ENCODE measurements at regions not wholly inside any gene's neighbourhood (a gene's known extent, or its start where the extent isn't known, plus 50 kb on each side); places are given as distances from the start of the nearest gene placed in this dataset.
A peak's percentile ranks its signal among the peaks of the same experiment; 100 is the strongest.

DNA sequence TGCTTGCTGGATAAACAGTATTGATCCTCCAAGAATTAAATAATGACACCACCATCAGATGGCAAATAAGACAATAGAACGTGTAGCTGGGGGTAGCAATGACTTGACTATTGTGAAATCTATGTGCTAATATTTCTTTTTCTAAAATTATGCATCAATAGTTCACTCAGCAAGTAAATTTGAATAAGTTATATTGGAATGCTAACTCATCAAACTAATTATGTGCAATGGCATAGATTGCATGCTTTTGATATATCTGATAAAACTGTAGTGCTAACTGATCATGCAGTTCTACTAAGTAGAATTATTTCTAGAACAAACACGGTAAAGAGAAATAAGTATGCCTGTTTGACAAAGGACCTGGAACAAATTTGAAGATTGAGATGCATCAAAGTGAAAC, 474.4 kb downstream of the NOVA1 start:
- no peak for DNase-seq

DNA sequence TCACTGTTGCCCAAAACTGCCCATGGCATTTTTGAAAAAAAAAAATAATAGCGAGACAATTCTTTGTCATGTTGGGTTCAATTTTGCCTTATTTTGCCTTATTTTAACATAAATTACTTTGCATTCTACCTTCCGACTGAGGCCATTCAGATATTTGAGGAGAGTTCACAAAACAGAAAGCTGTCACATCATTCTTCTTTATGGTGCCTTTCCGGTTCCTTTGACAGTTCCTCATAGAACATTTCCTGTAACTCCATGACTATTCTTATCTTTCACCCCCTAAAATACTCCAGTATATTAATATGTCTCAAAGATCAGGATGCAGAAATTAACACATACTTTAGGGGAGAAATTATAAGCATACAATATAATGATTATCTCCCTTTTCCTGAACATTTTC, 476.7 kb downstream of the NOVA1 start:
- DNase-seq = no peak

DNA sequence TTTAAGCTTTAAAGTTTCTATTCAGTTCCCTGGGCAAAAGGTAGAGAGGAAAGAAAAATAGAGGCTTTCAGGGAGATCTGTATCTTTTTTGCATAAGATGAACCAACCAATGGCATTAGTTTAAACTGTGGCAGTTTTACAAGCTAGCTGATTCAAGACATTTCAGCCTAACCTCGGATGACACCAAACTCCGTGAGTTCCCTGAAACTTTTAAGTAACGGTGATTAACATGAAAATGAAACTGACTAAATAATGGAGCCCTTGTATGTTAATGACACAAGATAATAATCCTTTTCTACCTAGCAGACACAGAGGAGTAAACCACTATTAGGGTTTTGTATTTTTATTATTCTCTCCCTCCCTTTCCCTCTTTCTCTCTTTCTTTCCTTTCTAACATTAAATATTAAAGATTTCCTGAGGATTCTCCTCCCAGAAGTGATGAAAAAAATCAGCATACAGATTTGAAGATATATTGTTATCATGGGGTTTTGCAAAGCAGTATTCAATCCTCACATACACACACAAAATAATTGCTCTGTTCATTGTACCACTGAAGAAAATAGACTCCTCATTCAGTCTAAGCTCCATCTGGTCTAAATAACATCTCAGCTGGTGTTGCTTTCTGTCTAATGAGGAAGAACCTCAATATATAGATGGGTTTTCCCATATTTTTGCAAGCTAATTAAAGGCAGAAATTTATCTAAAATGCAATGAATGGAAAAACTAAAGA, 483.8 kb downstream of the NOVA1 start:
- DNase-seq = peak; percentile 73

DNA sequence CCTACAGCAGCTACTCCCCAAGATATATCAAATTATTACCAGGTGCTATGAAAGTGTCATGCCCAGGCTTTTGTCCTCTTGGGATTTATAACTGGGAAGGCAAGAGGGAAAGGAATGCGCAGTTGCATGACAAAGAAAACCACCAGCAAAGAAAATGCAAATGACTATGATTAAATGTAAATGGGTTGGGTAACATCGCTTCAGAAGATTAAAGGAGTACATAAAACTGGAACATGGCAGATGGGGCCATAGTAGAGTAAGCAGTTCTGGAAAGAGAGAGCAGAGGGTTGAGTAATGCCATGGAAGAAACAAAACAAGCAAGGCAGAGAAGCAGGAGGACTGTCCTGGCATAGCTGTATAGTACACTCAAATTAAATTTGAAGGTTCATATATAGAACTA, 493.1 kb downstream of the NOVA1 start:
- DNase-seq = no peak

- DNase-seq = no peak
Measured at GRCh38 chr14:26097852-26098251, 500.0 kb downstream of the NOVA1 start.

DNA sequence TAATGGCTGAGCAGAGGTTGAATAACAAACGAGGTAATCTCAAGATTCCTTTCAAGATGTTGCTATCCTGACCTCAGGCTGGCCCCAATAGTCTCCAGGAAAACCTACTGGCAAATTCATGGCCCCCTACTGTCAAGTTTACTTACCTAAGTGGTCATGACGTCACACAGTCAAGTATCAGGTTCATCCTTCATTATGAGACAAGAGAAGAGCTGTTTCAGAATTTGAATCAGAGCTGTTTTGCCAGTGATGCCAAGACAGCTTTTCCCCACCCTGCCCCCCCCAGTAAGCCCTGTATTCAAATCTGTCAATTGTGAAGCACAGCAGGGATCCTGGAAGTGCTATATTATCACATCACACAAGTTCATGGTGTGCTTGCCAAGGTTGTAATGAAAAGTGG, 509.6 kb downstream of the NOVA1 start:
- no peak for DNase-seq

DNA sequence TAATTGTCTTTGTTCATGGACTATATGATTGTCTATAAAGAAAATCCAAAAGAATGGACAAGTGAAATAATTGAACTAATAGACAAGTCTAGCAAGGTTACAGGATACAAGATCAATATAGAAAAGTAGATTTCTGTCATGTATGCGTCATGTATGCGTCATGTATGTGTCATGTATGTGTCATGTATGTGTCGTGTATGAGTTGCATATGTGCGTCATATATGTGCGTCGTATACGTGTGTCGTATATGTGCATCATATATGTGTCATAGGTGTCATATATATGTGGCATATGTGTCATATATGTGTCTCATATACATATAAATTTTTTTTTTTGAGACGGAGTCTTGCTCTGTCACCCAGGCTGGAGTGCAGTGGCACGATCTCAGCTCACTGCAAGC, 516.8 kb downstream of the NOVA1 start:
- DNase-seq = no peak

- DNase-seq = no peak
Measured at GRCh38 chr14:26078561-26078960, 519.3 kb downstream of the NOVA1 start.

GRCh38 chr14:26074892-26075291, 522.9 kb downstream of the NOVA1 start:
- DNase-seq = no peak

- no peak for DNase-seq
Measured at GRCh38 chr14:26070443-26070842, 527.4 kb downstream of the NOVA1 start.

DNA sequence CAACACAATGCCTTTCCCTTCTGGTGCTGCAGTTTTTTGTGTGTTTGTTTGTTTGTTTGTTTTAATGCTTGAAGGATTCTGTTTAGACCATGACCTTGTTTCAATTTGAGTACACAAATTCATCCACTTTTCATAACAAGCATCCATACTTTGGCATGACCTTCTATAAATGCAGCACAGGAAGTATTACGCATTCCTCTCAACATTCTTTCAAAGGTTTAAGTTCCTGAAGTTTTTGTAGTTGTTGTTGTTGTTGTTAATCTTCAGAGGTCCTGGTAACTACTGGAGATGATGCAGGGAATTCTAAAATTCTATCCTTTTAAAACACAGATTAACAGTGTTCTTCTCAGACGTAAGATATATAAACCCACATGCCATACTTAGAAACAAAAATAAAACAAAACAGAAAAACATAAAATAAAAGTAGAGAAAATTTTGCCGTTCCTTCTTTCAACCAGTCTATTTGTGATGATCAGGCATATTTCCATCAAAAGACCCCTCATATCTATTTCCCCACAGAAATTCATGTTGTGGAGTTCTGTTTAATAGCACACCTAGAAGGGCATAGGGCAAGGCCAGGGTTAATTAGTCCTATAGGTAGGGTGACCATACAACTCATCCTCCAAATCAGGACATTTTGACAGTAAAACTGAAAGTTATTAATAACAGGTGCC, 529.9 kb downstream of the NOVA1 start:
- DNase-seq = no peak

DNA sequence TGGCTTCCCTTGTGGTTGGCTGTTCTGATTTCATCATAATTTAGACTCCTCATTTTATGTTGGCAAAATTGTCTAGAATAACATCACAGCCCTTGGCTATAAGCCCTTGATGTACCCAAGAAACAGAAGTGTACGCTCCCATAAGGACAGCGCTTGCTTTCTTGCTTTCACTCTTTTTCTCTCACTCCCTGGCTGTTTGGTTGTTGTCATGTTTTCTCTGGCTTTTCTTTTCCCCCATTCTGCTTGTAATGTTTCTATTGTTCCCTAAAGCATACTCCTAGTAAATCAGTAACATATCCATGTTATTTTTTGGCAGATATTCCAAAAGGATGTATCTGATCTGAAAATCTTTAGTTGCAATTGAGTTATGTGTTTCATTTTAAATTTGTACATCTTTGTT, 530.5 kb downstream of the NOVA1 start:
- no peak for DNase-seq

GRCh38 chr14:26056036-26056616, 541.7 kb downstream of the NOVA1 start:
- DNase-seq = no peak

GRCh38 chr14:26032348-26032747, 565.5 kb downstream of the NOVA1 start:
- DNase-seq = no peak

GRCh38 chr14:26026384-26026783, 571.4 kb downstream of the NOVA1 start:
- no peak for DNase-seq

GRCh38 chr14:26023967-26024366, 573.9 kb downstream of the NOVA1 start:
- no peak for DNase-seq

GRCh38 chr14:26021759-26022158, 576.1 kb downstream of the NOVA1 start:
- DNase-seq = no peak

DNA sequence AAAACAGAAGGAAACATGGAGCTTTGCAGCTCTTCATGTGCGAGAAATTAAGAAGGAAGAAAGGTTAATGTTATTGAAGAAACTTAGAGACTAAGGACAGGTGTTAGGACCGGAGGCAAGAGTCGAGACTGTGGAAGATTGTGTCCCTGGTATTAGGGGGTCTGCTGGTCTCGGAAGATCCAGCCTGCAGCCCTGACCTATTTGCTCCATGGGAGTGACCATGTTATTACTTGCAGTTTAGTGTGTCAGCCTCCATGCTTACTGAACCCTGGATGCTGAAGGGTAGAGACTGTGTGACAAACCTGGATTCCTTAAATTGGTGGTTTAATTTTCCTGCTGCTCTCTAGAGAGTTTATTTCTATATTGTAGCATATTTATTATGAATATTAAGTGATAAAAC, 580.6 kb downstream of the NOVA1 start:
- no peak for DNase-seq

- DNase-seq = no peak
Measured at GRCh38 chr14:26008290-26008689, 589.5 kb downstream of the NOVA1 start.

- DNase-seq = no peak
Measured at GRCh38 chr14:26004342-26004741, 593.5 kb downstream of the NOVA1 start.

DNA sequence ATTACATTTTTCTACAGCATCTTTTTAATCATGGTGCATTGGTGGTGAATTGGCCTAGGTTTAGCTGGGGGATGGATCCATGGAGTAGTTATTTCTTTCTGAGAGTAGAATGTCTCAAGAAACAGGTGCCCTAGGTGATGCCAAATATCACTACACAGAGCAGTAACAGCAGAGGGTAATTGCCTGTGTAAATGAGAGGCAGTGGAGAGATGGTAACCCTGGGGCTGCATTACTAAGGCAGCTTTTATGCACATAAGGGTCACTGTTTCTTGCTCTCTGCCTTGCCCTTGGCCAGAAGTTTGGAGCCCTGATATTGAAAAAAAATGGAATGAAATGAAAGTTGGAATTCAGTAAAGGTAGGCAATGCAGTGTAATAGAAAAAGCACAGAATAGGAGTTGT, 604.0 kb downstream of the NOVA1 start:
- DNase-seq = no peak

GRCh38 chr14:25988536-25988935, 609.3 kb downstream of the NOVA1 start:
- DNase-seq = no peak

DNA sequence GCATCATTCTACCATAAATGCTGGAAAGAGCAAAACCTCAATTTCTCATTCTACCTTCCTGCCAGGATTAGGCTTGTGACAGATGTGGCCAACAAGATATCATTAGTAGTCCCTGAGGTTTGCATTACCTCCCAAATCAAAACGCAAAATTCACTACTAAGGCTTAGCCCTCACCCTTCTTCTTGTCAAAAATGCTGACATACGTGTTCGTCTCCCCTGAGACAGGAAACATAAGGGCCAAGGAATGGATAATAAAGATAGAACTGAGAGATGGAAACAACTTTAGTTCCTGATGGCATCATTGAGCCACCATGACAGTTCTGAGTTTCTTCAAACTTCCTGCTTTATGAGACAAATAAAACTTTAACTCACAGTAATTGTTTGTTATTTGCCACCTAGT, 642.1 kb downstream of the NOVA1 start:
- no peak for DNase-seq

DNA sequence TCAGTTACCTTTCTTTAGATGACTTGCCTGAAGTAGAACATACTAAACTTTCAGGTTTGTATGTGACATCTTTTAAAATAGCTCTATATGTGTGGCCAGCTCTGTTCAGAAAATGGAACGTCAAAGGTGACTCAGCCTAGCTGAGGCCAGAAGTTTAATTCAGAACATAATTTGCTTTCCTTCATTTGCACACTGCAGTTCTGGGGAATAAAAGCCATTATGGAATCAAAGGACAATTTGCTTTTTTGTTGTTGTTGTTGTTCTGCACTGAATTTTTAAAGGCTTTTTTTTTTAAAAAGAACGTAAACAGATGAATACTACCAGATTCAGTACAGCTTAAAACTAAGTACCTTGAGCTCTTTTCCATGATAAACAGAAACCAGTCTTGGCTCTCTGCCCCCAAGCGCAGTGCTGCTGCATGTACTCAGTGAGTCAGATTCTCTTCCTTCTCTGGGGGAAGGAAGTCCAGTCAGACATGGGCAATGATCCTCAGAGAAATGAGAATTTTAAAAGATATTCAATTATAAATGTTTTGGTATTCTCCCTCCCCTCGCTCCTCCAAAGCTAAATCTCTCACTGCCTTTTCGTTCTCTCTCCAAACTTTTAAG, 644.2 kb downstream of the NOVA1 start:
- DNase-seq = no peak
